SK-N-DZ (cell line): ENCODE measurements at regions not wholly inside any gene's neighbourhood (a gene's known extent, or its start where the extent isn't known, plus 50 kb on each side); places are given as distances from the start of the nearest gene placed in this dataset.

Source experiments
- DNase-seq: peaks from one replicate; pipeline ENCODE4 v3.0.0-alpha.2; 2015; ENCODE audit warnings: low spot score

DNA sequence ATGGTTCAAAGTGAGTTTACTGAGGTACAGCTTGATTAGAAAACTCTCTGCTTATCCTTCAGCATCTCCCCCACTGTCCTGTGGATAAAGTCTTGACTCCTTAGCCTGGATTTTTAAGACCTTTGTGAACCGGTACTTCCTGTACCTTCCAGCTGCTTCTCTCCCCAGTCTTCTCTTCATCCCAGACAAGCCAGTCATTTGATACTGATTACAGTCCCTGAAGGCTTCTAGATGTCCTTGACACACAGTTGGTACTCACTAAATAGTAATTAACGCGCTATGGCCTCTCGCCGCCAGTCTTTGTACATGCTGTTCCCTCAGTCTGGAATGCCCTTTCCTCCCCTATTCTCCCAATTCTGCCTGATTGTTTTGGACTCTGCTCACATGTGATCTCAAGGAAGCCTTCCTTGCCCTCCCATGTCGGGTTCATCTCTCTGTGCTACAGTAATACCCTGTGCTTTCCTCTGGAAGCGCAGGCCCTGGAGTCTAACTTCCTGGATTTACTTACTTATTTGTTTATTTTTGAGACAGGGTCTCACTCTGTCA lies 50.6 kb upstream of the PTGR2 start:
- DNase-seq = no peak

DNA sequence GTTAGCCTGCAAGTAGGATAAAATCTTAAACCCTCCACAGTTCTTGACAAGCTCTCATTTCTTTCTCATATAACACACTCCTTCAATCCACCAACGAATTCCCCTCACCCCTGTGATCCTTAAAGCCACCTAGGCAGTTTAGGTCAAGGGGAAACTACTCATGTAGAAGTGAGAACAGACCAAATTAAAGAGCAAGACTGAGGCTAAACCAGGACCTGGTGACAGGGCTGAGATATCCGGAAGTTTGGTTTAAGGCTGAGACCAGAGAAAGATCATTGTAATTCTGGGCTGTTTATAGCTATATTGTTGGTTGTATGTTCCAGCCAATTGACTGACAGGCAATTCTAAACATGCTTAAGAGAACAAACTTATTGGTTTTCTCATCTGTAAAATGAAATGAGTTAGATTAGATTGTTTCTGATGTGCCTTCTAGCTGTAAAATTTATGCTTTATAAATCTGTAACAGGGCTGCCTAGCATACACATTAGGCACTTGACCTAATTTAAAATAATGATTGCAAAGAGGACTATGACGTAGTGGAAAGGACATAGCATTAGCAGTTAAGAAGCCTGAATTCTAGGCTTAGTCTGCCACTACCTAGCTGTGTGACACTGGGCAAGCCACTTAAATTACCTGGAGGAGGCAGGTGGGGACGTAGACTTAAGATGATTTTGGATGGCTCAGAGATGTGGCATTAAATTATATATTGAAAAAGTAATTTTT lies 53.9 kb upstream of the PTGR2 start:
- DNase-seq = no peak

DNA sequence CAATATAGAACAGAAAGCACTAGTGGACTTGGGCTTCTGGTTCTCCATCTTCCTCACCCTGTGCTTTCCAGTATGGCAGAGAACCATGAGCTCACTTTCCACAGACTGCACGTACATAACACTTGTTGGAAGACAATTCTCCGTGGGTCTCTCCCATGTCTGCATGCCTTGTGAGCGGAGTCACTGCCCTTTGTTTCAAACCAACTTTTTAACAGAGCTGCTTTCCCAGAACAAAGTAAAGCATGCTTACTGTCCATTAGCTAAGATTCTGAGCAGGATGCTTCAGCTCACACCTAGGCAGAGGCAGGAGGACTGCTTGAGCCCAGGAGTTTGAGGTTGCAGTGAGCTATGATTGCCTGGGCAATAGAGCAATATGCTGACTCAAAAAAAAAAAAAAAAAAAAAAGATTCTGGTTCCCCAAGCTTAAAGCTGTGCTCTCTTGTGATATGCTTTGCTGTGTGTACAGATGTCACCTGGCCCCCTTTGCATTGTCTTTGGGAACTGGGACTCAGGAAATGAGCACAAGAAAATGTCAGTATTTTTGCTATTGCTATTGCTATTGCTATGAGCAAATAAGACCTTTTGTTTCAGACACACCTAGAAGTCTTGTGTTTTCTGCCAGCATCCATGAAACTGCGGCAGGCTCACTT lies 54.6 kb upstream of the PTGR2 start:
- no peak for DNase-seq

DNA sequence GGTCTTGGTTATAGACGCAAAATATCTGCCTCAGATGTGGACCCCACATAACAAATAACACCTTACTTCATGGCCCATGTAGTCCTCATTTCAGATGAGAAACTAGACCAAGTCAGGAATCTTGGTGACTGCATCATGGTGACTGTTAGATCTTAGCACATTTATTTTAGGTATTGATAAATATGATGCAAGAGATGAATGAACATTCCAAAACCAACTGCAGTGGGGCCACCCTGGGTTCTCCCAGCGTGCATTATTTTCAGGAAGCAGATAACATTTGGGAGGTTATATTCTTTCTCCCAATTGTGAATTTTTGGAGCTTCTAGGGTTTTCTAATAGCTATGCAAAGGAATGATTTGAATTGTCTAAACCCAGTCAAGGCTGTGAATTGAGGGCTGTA lies 55.2 kb upstream of the PTGR2 start:
- DNase-seq = no peak

DNA sequence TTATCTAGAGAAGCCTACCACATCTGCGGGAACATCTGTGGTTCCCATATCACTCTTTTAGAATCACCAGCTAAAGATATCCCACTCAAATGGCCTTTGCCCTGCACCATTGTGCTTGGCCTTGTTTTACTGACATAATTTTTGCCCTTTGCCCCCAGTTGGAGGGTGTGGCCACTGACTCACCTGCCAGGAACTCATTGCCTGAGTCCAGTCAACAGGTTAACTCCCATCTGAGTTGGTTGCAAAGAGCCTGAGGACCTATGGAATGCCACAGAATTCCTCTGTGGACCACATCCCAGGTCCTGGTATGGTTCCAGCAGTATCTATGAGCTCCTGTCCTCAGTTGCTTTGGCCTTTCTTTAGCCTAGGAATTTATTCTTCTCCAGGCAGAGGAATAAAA lies 55.7 kb upstream of the PTGR2 start:
- no peak for DNase-seq

DNA sequence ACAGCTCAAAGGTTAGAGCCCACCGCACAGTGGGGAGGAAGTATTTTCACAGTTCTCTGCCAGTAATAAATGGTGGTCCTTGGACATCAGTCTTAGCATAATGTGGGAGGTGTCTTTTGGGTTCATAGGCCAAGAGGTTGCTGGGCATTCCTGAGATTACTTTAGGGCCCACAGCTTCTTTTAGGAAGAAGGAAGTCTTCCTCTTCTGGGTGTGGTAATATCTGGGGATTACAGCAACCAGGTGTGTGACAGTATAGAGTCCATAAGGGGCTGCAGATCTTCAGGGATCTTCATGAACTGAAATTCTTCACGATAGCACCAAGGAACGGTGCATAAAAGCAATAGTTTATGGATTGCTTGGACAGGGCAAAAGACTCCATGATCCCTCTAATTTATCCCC lies 56.2 kb upstream of the PTGR2 start:
- DNase-seq = no peak

DNA sequence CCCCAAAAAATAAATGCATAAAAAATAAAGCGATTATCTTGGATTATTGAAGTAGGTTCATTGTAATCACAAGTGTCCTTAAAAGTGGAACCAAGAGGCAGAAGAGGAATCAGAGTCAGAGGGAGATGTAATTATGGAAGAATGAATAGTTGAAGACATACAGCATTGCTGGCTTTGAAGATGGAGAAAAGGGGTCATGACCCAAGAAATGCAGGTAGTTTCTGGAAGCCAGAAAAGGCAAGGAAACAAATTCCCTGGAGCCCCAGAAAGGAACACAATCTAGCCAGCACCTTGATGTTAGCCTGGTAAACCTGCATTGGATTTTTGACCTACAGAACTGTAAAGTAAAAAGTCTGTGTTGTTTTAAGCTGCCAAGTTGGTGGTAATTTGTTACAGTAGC lies 57.5 kb upstream of the PTGR2 start:
- no peak for DNase-seq

DNA sequence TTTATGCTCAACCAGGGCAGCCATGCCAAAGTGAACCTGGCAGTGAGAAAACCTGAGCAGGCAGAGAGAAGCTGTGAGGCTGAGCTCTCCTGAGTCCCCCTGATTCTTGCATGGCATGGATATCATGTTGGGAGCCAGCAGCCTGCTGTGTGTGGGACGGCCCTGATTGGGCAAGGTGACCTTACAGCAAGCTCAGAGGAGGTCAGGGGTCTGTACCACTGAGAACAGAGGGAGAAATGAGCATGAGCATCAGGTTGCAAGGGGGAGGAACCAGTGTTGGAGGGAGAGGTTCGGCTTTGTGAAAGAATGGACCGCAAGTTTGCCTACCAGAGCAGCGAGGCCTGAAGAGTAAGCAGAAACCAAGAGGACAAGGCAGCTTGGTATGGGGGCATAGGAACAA lies 59.1 kb upstream of the PTGR2 start:
- DNase-seq = no peak

DNA sequence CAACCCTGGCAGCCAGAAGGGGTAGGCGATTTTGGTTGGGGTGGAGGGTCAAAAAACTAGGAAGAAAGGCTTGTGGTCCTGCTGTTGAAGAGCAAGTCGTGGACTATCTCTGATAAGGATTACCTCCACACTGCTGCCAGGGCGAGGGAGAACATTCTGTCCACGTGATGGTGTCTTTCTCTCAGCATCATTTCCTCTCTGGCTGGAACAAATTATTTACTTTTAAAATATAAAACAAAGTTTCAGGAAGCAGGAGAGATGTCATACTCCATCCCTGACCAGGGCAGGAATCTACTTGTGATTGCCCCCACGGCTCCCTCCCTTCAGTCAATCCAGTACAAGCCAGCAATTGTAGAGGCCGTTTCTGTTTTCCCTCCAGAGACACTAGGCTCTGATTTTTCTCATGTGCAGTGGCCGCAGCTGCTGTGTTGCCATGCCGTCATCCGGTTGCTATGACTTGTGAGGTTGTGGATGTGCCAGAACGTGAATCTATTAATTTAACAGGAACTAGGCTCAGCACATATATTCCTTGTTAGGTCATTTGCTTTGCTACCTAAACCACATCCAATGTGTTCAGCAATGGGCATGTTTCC lies 61.5 kb upstream of the PTGR2 start:
- DNase-seq = no peak

DNA sequence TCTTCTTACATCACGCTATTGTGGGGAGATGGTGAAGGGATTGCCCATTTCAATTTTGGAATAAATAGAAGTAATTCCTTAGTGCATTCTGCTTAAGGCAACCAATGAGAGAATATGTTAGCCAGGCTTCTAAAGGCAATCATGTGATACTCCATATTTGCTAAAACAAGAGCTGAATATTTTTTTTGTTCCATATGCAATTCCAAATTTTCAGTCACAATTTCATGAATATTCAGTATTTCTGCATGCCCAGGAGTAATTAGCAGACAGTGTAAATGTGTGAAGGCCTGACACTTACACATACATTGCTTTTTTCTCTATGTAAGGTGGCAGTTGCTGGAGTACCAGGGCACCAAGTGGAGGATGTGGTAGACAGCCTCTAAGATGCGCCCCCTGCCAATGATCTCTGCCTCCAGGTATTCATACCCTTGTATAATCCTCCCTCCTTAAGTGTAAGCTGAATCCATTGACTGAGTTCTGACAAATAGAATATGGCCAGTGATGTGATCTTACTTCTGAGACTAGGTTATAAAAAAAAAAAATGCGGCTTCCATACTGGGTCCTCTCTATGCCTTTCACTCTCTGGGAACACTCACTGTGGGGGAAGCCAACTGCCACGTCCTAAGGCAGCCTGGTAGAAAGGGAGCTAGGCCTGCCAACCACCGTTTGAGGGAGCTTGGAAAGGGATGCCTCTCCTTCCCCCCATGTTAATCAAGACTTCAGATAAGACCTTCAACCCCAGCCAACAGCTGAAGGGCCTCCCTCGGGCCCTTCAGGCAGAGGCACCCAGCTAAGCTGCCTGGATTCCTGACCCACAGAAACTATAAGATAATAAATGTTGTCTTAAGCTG lies 62.7 kb upstream of the PTGR2 start:
- no peak for DNase-seq

DNA sequence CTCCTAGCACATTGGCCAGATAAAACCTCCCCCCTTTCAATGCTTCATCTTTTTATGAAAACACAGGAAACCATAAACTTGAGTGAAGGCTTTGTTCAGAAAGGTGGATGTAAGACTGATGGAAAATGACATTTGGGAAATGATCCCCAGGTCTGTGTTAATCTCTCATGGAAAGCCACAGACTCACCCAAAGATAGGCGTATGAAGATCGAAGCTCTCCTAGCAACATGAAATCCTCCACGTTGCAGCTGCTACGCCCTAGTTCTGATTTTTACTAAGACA lies 63.4 kb upstream of the PTGR2 start:
- DNase-seq = no peak

DNA sequence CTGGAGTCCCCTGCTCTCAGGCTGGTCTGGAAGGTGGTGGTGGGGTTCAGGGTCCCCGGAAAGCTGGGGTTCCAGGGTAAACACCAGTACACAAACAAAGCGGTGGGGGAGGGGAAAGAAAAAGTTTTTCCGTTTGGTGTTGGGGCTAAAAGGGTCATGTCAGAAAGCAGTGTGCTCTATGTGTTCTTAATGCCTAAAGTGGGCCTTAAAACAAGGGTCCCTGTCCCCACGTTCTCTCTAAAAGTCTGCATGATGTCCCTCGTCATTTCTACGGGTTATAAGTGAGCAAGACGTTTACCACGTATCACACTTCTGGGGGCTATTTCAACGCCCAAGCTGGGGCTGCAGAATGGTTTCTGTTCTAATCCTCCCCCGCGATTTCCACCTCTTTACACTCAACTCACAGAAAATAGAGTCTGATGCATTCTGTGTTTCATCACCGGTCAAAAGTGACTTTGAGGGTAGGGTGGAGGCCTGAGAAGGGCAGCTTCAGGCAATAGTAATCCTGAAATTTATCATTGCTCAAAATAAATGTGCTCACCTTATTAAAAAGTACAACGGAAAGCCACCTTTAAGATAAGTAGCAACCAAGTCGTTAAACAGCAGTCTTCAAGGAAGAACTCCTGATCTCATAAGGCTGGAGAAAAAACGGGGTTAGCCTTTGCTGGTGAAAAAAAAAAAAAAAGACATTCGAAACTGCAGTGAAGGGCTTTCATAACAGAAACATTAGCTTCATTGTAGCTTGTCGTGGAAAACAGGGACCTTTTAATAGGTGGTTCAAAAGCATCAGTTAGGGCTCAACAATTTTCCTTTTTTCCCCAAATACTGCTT lies 63.9 kb upstream of the PTGR2 start:
- no peak for DNase-seq

DNA sequence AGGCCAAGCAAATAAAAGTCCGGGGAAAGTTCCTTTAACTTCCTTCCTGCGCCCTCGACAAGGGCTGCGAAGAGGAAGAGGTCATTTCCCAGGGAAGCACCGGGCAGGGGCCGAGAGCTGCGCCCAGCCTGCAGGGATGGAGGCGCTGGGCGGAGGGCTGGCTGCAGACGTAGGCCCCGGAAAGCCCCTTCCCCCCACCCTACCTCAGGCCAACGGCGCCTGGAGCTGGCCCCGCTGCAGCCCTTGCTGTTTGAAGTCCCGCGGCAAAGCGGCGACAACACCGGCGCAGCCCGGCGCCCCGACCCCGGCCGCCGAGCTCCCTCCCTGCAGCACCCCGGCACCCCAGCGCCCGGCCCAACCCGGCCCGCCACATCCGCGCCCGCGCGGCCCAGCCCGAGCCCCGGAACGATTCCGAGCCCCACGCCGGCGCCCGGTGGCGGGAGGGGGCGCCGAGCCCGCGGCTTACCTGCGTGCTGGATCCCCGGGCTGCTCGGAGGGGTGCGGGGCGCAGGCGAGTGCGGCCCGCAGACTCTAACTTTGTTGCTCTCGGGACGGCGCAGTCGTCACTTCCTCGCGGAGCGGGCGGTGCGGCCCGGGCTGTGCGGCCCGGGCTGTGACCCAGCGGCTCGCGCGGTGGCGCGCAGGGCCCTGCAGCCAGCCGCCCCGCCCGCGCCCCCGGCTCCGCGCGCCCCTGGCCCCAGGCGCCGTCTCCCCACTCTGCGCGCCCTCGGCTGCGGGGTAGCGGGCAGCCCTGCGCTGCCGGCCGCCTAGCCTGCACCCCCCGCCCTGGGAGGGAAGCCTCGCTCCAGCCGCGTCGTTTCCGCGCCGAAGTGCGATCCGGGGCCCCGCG lies 64.8 kb upstream of the PTGR2 start:
- no peak for DNase-seq

DNA sequence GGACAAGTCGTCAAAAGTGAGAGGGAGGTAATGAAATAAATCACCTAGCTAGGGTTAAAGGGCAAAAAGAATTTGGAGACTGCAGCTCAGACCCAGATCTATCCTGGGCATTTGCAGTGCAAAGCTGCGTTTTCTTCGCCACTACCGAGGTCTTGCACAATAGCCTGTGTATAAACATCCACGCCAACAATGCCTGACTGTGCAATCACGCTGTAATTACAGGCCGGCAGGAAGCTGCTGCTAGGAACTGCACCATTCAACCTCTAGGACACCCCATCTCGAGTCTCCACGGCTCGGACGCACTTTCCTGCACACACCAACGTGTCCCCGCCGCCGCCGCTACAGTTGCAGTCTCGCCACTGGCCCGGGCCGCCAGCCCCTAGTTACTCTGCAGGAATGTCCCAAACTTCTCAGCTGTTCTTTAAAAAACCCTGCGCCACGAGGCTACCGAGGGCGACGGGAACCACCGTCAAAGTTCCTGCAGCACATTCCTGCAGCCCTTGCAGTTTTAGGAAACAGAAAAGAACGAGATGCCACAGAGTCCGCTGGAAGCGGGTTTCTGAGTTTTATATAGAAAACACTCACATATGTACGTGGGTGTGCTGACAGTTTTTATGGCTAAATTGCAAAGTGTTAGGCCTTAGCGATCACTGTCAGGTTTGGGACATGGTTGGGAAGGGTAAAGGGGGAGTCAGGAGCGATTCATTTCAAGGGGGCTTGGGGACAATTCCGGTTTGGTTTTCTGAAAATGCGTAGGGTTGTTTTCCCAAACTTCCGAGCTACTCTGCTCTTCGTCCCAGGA lies 65.6 kb upstream of the PTGR2 start:
- peak; percentile 45 for DNase-seq

DNA sequence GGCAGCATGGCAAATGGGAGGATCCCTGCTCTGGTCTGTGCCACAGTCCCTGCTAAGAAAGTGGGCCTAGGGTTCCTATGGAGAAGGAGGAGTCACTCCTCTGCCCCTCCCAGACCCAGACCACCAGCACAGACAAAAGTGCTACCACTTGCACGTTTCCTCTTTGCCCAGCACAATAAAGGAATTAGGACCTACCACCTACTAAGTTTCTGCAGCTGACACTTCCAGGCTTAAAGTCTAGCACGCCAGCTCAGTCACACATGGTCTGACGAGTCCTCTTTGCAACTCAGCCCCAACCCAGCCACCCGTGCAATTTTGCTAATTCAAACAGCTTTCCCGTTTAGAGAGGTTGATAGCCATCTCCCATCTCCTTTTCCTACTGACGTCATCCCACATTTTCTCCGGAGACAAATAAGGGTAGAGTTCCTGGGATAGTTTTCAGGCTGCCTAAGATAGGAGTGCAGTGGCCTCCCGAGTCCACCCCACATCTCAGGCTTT lies 66.2 kb upstream of the PTGR2 start:
- DNase-seq = peak; percentile 39

DNA sequence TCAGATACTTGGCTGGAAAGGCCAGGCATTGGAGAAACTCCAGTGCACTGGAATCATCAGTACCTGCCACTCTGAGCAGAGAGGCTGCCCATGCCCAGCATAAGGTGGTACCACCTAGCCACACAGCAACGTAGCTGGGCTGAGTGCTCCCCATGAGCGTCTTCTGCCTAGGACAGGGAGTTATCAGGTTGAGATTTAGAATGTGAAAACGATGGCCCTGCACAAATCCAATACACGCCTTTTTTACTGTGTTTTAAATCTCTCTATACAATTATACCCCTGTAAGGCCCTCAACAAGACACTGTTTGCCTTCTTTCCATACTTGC lies 66.7 kb upstream of the PTGR2 start:
- no peak for DNase-seq

DNA sequence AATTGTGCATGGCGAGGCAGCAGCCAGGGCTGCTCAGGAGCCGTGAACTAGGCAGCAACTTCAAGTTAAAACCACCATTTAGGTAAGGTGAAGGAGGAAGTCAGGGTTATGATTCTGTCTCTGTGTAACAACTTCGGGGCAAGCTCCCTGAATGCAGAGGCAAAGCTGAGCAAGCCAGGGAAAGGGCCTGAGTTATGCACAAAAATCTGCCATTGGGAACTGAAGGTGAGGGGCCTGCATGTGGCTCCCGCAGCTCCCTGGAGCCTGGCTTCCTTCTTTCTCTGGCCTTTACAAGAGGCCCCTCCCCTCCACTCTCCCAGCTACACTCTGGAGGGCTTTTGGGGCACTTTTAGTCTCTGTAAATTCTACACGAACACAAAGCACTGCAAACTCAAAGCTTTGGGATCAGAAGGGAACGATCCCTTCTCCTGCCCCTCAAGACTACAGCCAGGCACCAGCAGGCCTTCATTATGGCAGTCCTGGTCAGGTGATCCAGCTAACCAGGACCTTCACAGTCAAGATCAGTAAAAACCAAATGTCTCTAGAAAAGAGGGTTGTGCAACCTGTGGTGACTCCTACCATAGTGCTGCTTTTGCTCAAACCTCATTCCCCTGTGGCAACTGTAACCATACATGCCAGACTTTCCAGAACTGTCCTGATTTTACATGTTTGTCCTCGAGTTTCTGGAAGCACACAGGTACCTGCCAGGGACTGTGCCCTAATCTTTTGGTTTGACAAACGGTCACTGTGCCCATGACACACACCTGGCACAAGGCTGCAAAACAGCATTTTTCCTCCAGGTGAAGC lies 67.2 kb upstream of the PTGR2 start:
- no peak for DNase-seq

DNA sequence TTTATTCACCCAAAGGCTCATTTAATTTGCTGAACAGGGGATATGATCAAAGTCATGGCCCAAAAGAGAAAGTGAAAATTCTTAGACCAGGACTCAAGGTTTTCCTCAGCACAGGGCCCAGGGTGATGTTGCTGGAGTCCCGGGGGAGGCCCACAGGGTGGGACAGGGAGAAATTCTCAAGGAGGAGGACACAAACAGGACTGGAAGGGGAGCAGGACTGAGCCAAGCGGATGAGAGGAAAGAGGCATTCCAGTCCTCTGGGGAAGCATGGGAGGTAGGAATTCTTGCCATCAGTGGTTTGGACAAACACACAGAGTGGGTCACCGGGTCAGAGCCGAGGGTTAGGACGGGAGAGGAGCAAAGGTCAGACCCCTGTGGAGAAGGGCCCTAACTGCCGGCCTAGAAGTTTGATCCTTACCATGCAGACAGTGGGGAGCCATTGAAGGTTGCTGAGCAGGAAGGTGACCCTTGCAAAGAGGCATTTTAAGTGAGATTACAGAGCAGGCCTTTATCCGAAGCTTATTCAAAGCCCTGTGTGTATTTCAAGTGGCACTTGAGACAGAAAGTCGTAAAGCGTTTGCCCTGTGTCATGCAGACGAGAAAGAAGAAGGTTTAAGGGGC lies 68.4 kb upstream of the PTGR2 start:
- DNase-seq = no peak
